GM23338 (cell line): ENCODE measurements at regions not wholly inside any gene's neighbourhood (a gene's known extent, or its start where the extent isn't known, plus 50 kb on each side); places are given as distances from the start of the nearest gene placed in this dataset.
A peak's percentile ranks its signal among the peaks of the same experiment; 100 is the strongest.

Experiments used
- ATAC-seq: fragments of 200-7000 bp; cut with Tn5 transposase; 3 replicates; pipeline ENCODE4 v1.9.1; 2020
- DNase-seq: peaks from one replicate; pipeline ENCODE4 v3.0.0-alpha.2; 2015; ENCODE audit warnings: low spot score
- H2AFZ ChIP-seq: fragments of 200-600 bp; sonication (generic); 2 replicates; pipeline ENCODE4 v1.8.0; 2016; ENCODE audit warnings: antibody characterized with exemption, mild to moderate bottlenecking, moderate library complexity
- H3F3A ChIP-seq: fragments of 200-600 bp; sonication (generic); replicated peaks from 2 replicates; pipeline ENCODE4 v1.8.0; 2017; ENCODE audit warnings: antibody characterized with exemption, mixed run types, low read depth
- H3K27ac ChIP-seq: fragments of 200-600 bp; sonication (generic); 2 replicates; pipeline ENCODE4 v1.6.1; 2016; ENCODE audit warnings: low read depth
- H3K27me3 ChIP-seq: fragments of 200-600 bp; sonication (generic); 2 replicates; pipeline ENCODE4 v1.8.0; 2016; ENCODE audit warnings: mild to moderate bottlenecking, mixed run types, moderate library complexity; ENCODE audit not compliant: insufficient read depth
- H3K36me3 ChIP-seq: fragments of 200-600 bp; sonication (generic); 2 replicates; pipeline ENCODE4 v1.8.0; 2016; ENCODE audit warnings: mild to moderate bottlenecking; ENCODE audit not compliant: insufficient read depth
- H3K4me1 ChIP-seq: fragments of 200-600 bp; sonication (generic); 2 replicates; pipeline ENCODE4 v1.8.0; 2016; ENCODE audit warnings: mild to moderate bottlenecking, moderate library complexity; ENCODE audit not compliant: insufficient read depth
- H3K4me2 ChIP-seq: fragments of 200-600 bp; sonication (generic); 2 replicates; pipeline ENCODE4 v1.7.1; 2017; ENCODE audit warnings: mixed run types
- H3K4me3 ChIP-seq: fragments of 200-600 bp; sonication (generic); 2 replicates; pipeline ENCODE4 v1.6.1; 2016; ENCODE audit warnings: mixed run types
- H3K79me2 ChIP-seq: fragments of 200-600 bp; sonication (generic); replicated peaks from 2 replicates; pipeline ENCODE4 v1.8.0; 2017; ENCODE audit warnings: mild to moderate bottlenecking; ENCODE audit not compliant: insufficient read depth
- H3K9me2 ChIP-seq: fragments of 200-600 bp; sonication (generic); 2 replicates; pipeline ENCODE4 v1.8.0; 2017; ENCODE audit not compliant: insufficient read depth
- H4K20me1 ChIP-seq: fragments of 200-600 bp; sonication (generic); replicated peaks from 2 replicates; pipeline ENCODE4 v1.8.0; 2017; ENCODE audit warnings: mild to moderate bottlenecking; ENCODE audit not compliant: insufficient read depth
- H3K27ac Mint-ChIP-seq: 2 replicates; pipeline ENCODE4 v1.8.0; 2020; ENCODE audit warnings: inconsistent platforms, mild to moderate bottlenecking, moderate library complexity, mixed read lengths
- H3K27me3 Mint-ChIP-seq: 3 replicates; pipeline ENCODE4 v1.8.0; 2022; ENCODE audit warnings: low read depth, mild to moderate bottlenecking, moderate library complexity, mixed read lengths, inconsistent platforms; ENCODE audit not compliant: insufficient read depth, poor library complexity
- H3K36me3 Mint-ChIP-seq: 3 replicates; pipeline ENCODE4 v1.8.0; 2021; ENCODE audit warnings: low read depth, mild to moderate bottlenecking, inconsistent platforms, moderate library complexity, mixed read lengths
- H3K4me1 Mint-ChIP-seq: 3 replicates; pipeline ENCODE4 v1.8.0; 2020; ENCODE audit warnings: mild to moderate bottlenecking, inconsistent platforms, mixed read lengths
- H3K4me3 Mint-ChIP-seq: 3 replicates; pipeline ENCODE4 v1.8.0; 2021; ENCODE audit warnings: moderate library complexity, mild to moderate bottlenecking, inconsistent platforms, mixed read lengths
- H3K9me3 Mint-ChIP-seq: 3 replicates; pipeline ENCODE4 v1.8.0; 2020; ENCODE audit warnings: moderate library complexity, mild to moderate bottlenecking, inconsistent platforms, mixed read lengths
- CTCF ChIP-seq, 2 experiments: fragments of 200-600 bp in 1 of 2; sonication (generic) in 1 of 2; conservative IDR thresholded peaks; 2 replicates each; pipeline versions ENCODE4 v1.5.1 to v1.6.1; 2016 to 2017; ENCODE audit warnings: antibody characterized with exemption in 2 of 2, low read depth in 2 of 2, mild to moderate bottlenecking in 2 of 2, moderate library complexity in 1 of 2
- ETS1 ChIP-seq: IDR thresholded peaks from 2 replicates; pipeline ENCODE4 v1.6.1; 2016; ENCODE audit warnings: antibody characterized with exemption
- EZH2 ChIP-seq: fragments of 200-600 bp; sonication (generic); IDR thresholded peaks from one replicate; pipeline ENCODE4 v1.8.0; 2017; ENCODE audit warnings: antibody characterized with exemption, mild to moderate bottlenecking, low read depth; ENCODE audit not compliant: unreplicated experiment
- EZH2phosphoT487 ChIP-seq: fragments of 200-600 bp; sonication (generic); IDR thresholded peaks from one replicate; pipeline ENCODE4 v1.8.1; 2018; ENCODE audit warnings: antibody characterized with exemption; ENCODE audit not compliant: unreplicated experiment
- JUNB ChIP-seq: IDR thresholded peaks from one replicate; pipeline ENCODE4 v1.6.1; 2016; ENCODE audit warnings: antibody characterized with exemption; ENCODE audit not compliant: unreplicated experiment
- POLR2AphosphoS5 ChIP-seq: IDR thresholded peaks from 2 replicates; pipeline ENCODE4 v1.6.1; 2016; ENCODE audit warnings: antibody characterized with exemption, low read depth
- REST ChIP-seq: IDR thresholded peaks from one replicate; pipeline ENCODE4 v1.6.1; 2018; ENCODE audit warnings: antibody characterized with exemption; ENCODE audit not compliant: unreplicated experiment
- STAT1 ChIP-seq: IDR thresholded peaks from one replicate; pipeline ENCODE4 v1.6.1; 2016; ENCODE audit warnings: antibody characterized with exemption; ENCODE audit not compliant: unreplicated experiment
- ZNF331 ChIP-seq: fragments of 250-450 bp; sonication (Bioruptor Pico); IDR thresholded peaks from 2 replicates; pipeline ENCODE4 v1.5.0; 2020; ENCODE audit warnings: low read depth, mild to moderate bottlenecking, moderate library complexity

- H3F3A ChIP-seq = no peaks in the 10 kb centered on the region
- peaks cover 6% of the 10 kb centered on the region; the same call in 1 of the 2 replicates for H3K4me1 ChIP-seq
- Mint-ChIP-seq H3K9me3 (peaks cover 21% of the 10 kb centered on the region), H3K4me3 (no peak overlapping the region), H3K27me3 (peaks cover 3% of the 10 kb centered on the region), H3K4me1 (0 out of 3 replicates have a peak, but pooled peaks cover 2% of the 10 kb centered on the region), H3K36me3 (peaks cover 14% of the 10 kb centered on the region), H3K27ac (no peak overlapping the region)
- H3K36me3 ChIP-seq = peaks cover 4% of the 10 kb centered on the region; the same call in 1 of the 2 replicates
- H4K20me1 ChIP-seq = no peaks in the 10 kb centered on the region
- H3K4me2 ChIP-seq = no peak overlapping the region
- ATAC-seq (no peak), DNase-seq (no peak)
- peaks cover 5% of the 10 kb centered on the region; the same call in 1 of the 2 replicates for H3K9me2 ChIP-seq
- H3K4me3 ChIP-seq = no peak overlapping the region
- H2AFZ ChIP-seq = no peak overlapping the region
- H3K27ac ChIP-seq = no peak overlapping the region
- TF ChIP-seq CTCF (conservative IDR thresholded peaks at IDR 0.05; ENCODE audit: low read depth in 2 of 2) = no peak
- H3K79me2 ChIP-seq = no peaks in the 10 kb centered on the region
- no peaks in the 10 kb centered on the region for H3K27me3 ChIP-seq
These were observed 158.2 kb upstream of the NOCT start for GRCh38 chr4:138857416-138857815.

GRCh38 chr4:138852681-138853080 lies 162.9 kb upstream of the NOCT start:
- Histone ChIP-seq H3K4me2 (peak overlapping the region; percentile 70), H2AFZ (peak overlapping the region; percentile 56; the same call in 1 of the 2 replicates), H4K20me1 (no peaks in the 10 kb centered on the region), H3K4me1 (peaks cover 21% of the 10 kb centered on the region), H3K79me2 (no peaks in the 10 kb centered on the region), H3K27me3 (no peaks in the 10 kb centered on the region), H3K36me3 (peaks cover 4% of the 10 kb centered on the region; the same call in 1 of the 2 replicates), H3K9me2 (peaks cover 5% of the 10 kb centered on the region; the same call in 1 of the 2 replicates), H3K4me3 (no peak overlapping the region), H3K27ac (no peak overlapping the region), H3F3A (no peaks in the 10 kb centered on the region)
- Mint-ChIP-seq H3K36me3 (peaks cover 14% of the 10 kb centered on the region), H3K9me3 (peaks cover 21% of the 10 kb centered on the region), H3K27me3 (peaks cover 3% of the 10 kb centered on the region), H3K27ac (no peak overlapping the region), H3K4me3 (no peak overlapping the region), H3K4me1 (peaks cover 19% of the 10 kb centered on the region)
- DNase-seq (no peak), ATAC-seq (no peak)
- no peak for TF ChIP-seq JUNB
- TF ChIP-seq ZNF331 = no peak
- TF ChIP-seq POLR2AphosphoS5 = no peak
- TF ChIP-seq REST = no peak
- TF ChIP-seq CTCF (conservative IDR thresholded peaks at IDR 0.05; ENCODE audit: low read depth in 2 of 2) = no peak
- TF ChIP-seq EZH2 = no peak
- TF ChIP-seq STAT1 = no peak
- no peak for TF ChIP-seq ETS1
- no peak for TF ChIP-seq EZH2phosphoT487
